GM18861 (cell line): ENCODE measurements at regions not wholly inside any gene's neighbourhood (a gene's known extent, or its start where the extent isn't known, plus 50 kb on each side); places are given as distances from the start of the nearest gene placed in this dataset.
A peak's percentile ranks its signal among the peaks of the same experiment; 100 is the strongest.
"Not testable (repeated sequence)": the region's sequence is repeated elsewhere in the genome, so short reads cannot be mapped to it uniquely, and the experiment has no call there.

ENCODE experiments used
- ATAC-seq: cut with Tn5 transposase; IDR thresholded peaks from one replicate; pipeline ENCODE4 v1.9.1; 2021; ENCODE audit not compliant: unreplicated experiment

GRCh38 chr3:74288761-74289160 lies 325.7 kb downstream of the CNTN3 start:
- ATAC-seq = no peak

- no peak for ATAC-seq
Observed at GRCh38 chr3:74287557-74287956, 326.9 kb downstream of the CNTN3 start.

- ATAC-seq = no peak
Observed at GRCh38 chr3:74282202-74282601, 332.3 kb downstream of the CNTN3 start.

GRCh38 chr3:74281705-74282104 lies 332.8 kb downstream of the CNTN3 start:
- ATAC-seq = no peak

- ATAC-seq = no peak
Observed at GRCh38 chr3:74273555-74274402, 340.7 kb downstream of the CNTN3 start.

GRCh38 chr3:74273091-74273490 lies 341.4 kb downstream of the CNTN3 start:
- no peak for ATAC-seq

- no peak for ATAC-seq
Observed at GRCh38 chr3:74271541-74271940, 342.9 kb downstream of the CNTN3 start.

- no peak for ATAC-seq
Observed at GRCh38 chr3:74269689-74270088, 344.8 kb downstream of the CNTN3 start.

- no peak for ATAC-seq
Observed at GRCh38 chr3:74268753-74269152, 345.7 kb downstream of the CNTN3 start.

- ATAC-seq = peak; percentile 56
Observed at GRCh38 chr3:74267588-74268184, 346.8 kb downstream of the CNTN3 start.

GRCh38 chr3:74267131-74267530 lies 347.3 kb downstream of the CNTN3 start:
- no peak for ATAC-seq

GRCh38 chr3:74265069-74265468 lies 349.4 kb downstream of the CNTN3 start:
- ATAC-seq = no peak

- no peak for ATAC-seq
Observed at GRCh38 chr3:74263031-74263430, 351.4 kb downstream of the CNTN3 start.

- no peak for ATAC-seq
Observed at GRCh38 chr3:74233091-74233490, 381.4 kb downstream of the CNTN3 start.

GRCh38 chr3:74217467-74217866 lies 397.0 kb downstream of the CNTN3 start:
- no peak for ATAC-seq

GRCh38 chr3:74214286-74214685 lies 400.2 kb downstream of the CNTN3 start:
- ATAC-seq = no peak

- no peak for ATAC-seq
Observed at GRCh38 chr3:74210739-74211138, 403.7 kb downstream of the CNTN3 start.

- ATAC-seq = no peak
Observed at GRCh38 chr3:74200952-74201351, 413.5 kb downstream of the CNTN3 start.

- not testable (repeated sequence) for ATAC-seq
Observed at GRCh38 chr3:74178664-74179063, 435.8 kb downstream of the CNTN3 start.

GRCh38 chr3:74173090-74173489 lies 441.4 kb downstream of the CNTN3 start:
- no peak for ATAC-seq

GRCh38 chr3:74167926-74168325 lies 446.5 kb downstream of the CNTN3 start:
- ATAC-seq = no peak

- ATAC-seq = no peak
Observed at GRCh38 chr3:74165211-74165610, 449.2 kb downstream of the CNTN3 start.

- no peak for ATAC-seq
Observed at GRCh38 chr3:74149466-74149865, 465.0 kb downstream of the CNTN3 start.
